Stimulated activated effector memory CD8-positive, alpha-beta T cell treated with anti-CD3 and anti-CD28 coated beads, Interleukin-12 subunit alpha, Interleukin-12 subunit beta, amount 100 ng/mL, for 72 hours (primary cell): ENCODE measurements at regions not wholly inside any gene's neighbourhood (a gene's known extent, or its start where the extent isn't known, plus 50 kb on each side); places are given as distances from the start of the nearest gene placed in this dataset.
A peak's percentile ranks its signal among the peaks of the same experiment; 100 is the strongest.
"Not testable (repeated sequence)": the region's sequence is repeated elsewhere in the genome, so short reads cannot be mapped to it uniquely, and the experiment has no call there.

Source experiments
- ATAC-seq: fragments of 150-1000 bp; cut with Tn5 transposase; 2 replicates; pipeline ENCODE4 v1.10.0; 2021
- DNase-seq, 2 donors: peaks; one replicate each; pipeline ENCODE4 v3.0.0; 2021 to 2022; ENCODE audit warnings: low spot score in 2 of 2
- H3K27ac Mint-ChIP-seq: one replicate; pipeline ENCODE4 v1.8.0; 2022; ENCODE audit warnings: mild to moderate bottlenecking, mixed read lengths
- H3K36me3 Mint-ChIP-seq: one replicate; pipeline ENCODE4 v1.8.0; 2022; ENCODE audit warnings: mild to moderate bottlenecking, mixed read lengths
- H3K4me1 Mint-ChIP-seq: one replicate; pipeline ENCODE4 v1.8.0; 2022; ENCODE audit warnings: mixed read lengths
- H3K4me3 Mint-ChIP-seq: one replicate; pipeline ENCODE4 v1.8.0; 2022; ENCODE audit warnings: mild to moderate bottlenecking, mixed read lengths
- H3K9me3 Mint-ChIP-seq: one replicate; pipeline ENCODE4 v1.8.0; 2022; ENCODE audit warnings: mixed read lengths

DNA sequence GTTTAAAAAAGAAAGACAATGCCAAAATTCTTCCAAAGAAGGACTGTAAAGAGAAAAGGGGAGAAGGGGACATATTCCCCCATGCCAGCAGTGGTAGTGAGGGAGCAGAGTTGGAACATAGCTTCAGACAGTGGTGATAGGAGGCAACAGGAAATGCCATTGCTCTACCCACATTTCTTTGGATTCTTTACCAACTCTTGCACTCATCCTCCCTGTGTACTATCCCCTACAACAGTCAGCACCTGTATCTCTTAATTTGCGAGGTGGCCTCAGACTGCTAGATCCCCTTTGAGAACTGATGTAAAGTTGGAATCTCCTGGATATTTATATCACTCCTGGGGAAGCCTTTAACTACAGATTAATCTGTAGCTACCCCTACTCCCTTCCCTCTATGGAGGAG, 320.6 kb upstream of the PTGER4 start:
- ATAC-seq (no peak), DNase-seq (no peak)
- H3K4me3 Mint-ChIP-seq: no peak overlapping the region
- H3K27ac Mint-ChIP-seq: no peak overlapping the region
- H3K36me3 Mint-ChIP-seq: no peaks in the 10 kb centered on the region
- H3K4me1 Mint-ChIP-seq: peaks cover 36% of the 10 kb centered on the region
- peaks cover 3% of the 10 kb centered on the region for H3K9me3 Mint-ChIP-seq

DNA sequence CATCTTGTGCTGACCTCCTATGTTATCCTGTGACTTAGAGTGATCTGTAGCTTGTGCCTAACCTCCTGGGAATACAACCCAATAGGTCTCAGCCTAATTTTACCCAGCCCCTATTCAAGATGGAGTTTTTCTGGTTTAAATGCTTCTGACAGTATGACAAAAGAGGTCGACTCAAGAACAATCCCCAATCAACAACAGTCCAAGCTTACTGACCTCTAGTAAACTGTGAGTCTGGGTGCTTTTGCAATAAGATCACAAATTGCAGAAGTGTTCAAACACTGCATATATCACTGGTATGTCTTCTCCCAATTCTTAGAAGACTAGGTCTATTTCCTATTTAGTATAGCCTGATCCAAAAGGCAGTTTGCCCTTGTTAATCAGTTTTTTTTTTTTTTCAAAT, 323.5 kb upstream of the PTGER4 start:
- DNase-seq: no peak
- H3K4me1 Mint-ChIP-seq: peaks cover 36% of the 10 kb centered on the region
- no peak overlapping the region for H3K4me3 Mint-ChIP-seq
- H3K27ac Mint-ChIP-seq: no peak overlapping the region
- ATAC-seq: no peak
- H3K9me3 Mint-ChIP-seq: no peaks in the 10 kb centered on the region
- H3K36me3 Mint-ChIP-seq: no peaks in the 10 kb centered on the region

DNA sequence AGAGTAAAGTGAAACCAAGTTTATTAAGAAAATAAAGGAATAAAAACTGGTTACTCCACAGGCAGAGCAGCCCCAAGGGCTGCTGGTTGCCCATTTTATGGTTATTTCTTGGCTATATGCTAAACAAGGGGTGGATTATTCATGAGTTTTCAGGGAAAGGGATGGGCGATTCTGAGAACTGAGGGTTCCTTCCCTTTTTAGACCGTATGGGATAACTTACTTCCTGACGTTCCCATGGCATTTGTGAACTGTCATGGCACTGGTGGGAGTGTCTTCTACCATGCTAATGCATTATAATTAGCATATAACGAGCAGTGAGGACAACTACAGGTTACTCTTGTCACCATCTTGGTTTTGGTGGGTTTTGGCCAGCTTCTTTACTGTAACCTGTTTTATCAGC, 323.9 kb upstream of the PTGER4 start:
- ATAC-seq: no peak
- H3K36me3 Mint-ChIP-seq: no peaks in the 10 kb centered on the region
- H3K4me1 Mint-ChIP-seq: peaks cover 36% of the 10 kb centered on the region
- DNase-seq: no peak
- H3K27ac Mint-ChIP-seq: no peak overlapping the region
- no peak overlapping the region for H3K4me3 Mint-ChIP-seq
- peaks cover 3% of the 10 kb centered on the region for H3K9me3 Mint-ChIP-seq

DNA sequence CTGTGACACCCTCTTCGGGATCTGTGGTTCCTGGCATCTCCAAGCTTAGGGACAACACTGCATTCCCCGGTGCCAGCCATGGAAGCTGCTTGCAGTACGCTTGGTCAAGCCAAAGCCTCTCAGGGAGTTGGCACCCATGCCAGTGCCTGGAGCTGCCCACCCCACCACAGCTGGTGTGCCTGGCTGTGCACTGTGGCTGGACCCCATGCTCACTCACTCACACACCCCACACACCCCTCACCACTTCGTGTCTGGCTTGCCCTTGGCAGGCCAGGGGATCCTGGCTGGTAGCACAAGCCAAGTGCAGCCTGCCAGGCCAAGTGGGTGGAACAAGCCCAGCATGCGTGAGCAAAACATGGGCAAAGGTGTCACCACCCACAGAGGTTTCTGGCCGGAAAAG, 324.5 kb upstream of the PTGER4 start:
- no peak for DNase-seq

DNA sequence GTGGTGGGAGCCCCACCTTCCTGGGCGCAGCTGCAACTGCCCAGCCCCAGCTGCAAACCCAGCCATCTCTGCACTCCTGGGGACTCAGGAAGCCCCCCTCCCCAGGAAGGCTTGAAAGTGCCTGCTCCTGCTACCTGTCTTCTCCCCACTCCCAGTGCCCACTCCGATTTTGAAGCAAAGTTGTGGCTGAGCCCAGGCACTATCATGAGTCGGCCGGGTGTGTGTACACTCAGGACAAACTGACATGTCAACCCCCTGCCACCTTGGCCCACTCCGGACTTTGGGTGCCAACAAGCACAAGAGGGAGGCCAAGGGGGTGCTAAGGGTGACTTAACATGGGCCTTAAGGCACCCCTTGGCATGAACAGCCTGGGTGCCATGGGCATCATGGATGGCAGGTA, 325.5 kb upstream of the PTGER4 start:
- H3K4me1 Mint-ChIP-seq: peaks cover 25% of the 10 kb centered on the region
- no peak overlapping the region for H3K4me3 Mint-ChIP-seq
- no peak for ATAC-seq
- no peaks in the 10 kb centered on the region for H3K36me3 Mint-ChIP-seq
- H3K9me3 Mint-ChIP-seq: peaks cover 15% of the 10 kb centered on the region
- no peak for DNase-seq
- no peak overlapping the region for H3K27ac Mint-ChIP-seq

More for the DNA sequence above, 324.5 kb upstream of the PTGER4 start:
- Mint-ChIP-seq H3K27ac (no peak overlapping the region), H3K4me3 (no peak overlapping the region), H3K9me3 (peaks cover 7% of the 10 kb centered on the region), H3K4me1 (peaks cover 35% of the 10 kb centered on the region), H3K36me3 (no peaks in the 10 kb centered on the region)
- no peak for ATAC-seq

DNA sequence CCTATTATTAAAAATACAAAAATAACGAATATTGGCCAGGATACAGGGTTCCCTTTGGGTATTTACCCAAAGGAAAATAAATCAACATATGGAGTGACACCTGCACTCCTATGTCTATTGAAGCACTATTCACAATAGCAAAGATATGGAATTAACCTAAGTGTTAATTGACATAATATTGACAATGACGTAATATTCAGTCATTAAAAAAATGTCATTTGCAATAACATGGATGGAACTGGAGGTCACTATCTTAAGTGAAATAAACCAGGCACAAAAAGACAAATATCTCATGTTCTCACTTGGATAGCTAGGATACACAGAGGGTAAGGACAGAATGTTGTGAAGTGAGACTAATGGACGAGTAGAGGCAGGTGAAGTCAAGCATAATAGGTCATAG, 326.3 kb upstream of the PTGER4 start:
- H3K4me1 Mint-ChIP-seq: peaks cover 18% of the 10 kb centered on the region
- H3K27ac Mint-ChIP-seq: no peak overlapping the region
- H3K36me3 Mint-ChIP-seq: no peaks in the 10 kb centered on the region
- DNase-seq (no peak), ATAC-seq (no peak)
- no peak overlapping the region for H3K4me3 Mint-ChIP-seq
- peaks cover 17% of the 10 kb centered on the region for H3K9me3 Mint-ChIP-seq

DNA sequence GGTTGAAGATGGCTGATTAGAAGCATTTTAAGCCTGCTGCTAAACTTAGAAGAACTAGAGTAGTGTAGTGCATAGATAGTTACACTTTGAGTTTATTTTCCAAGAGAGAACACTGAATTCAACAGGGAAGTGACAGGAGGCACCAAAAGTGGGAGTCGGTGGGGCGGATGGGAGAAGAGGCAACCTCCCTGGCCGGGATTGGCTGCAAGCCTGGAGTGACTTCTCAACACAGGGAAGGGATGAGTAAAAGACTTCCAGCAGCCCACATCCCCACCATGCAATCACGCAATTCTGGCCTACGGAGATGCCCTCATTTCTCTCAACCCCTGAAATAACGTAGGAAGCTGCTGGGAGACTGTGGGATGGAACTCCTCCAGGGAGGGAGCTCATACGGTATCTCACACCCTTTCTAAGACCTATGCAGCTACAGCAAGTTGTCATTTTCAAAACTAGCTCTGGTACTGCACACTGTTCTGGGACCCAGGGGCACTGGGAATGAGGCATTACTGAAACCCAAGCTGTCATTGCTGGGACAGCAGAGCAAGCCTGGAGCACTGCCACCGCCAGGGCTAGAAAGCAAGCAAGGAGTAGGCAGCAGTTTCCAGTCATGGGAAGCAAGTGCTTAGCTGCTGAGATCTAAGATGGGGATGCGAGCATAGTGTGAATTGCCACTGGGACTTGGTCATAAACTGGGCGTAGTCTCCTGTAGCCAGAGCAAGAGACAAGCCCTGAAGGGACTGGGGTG, 331.6 kb upstream of the PTGER4 start:
- ATAC-seq: no peak
- Mint-ChIP-seq H3K9me3 (peaks cover 21% of the 10 kb centered on the region), H3K36me3 (no peaks in the 10 kb centered on the region), H3K4me3 (no peak overlapping the region), H3K4me1 (peaks cover 11% of the 10 kb centered on the region), H3K27ac (no peak overlapping the region)
- no peak for DNase-seq

DNA sequence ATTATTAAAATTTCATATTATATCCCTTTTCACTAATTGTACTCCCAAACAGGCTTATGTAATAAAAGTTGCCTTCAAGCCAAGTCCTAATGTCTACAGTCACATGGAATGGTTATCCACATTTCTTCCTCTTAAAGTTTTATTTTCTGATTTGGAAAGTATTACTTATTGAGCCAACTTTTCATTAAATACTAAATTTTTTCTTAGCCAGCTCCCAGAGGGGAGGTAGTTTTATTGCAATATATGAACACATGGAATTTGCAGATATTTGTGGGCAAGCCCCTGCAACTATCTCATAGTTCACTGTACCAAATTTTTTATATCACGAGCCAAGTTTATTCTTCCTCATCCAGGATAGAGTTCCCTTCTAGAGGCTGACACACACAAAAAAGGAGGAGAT, 332.8 kb upstream of the PTGER4 start:
- Mint-ChIP-seq H3K9me3 (peaks cover 21% of the 10 kb centered on the region), H3K36me3 (no peaks in the 10 kb centered on the region), H3K4me3 (no peak overlapping the region), H3K4me1 (peaks cover 11% of the 10 kb centered on the region), H3K27ac (no peak overlapping the region)
- ATAC-seq (no peak), DNase-seq (no peak)

DNA sequence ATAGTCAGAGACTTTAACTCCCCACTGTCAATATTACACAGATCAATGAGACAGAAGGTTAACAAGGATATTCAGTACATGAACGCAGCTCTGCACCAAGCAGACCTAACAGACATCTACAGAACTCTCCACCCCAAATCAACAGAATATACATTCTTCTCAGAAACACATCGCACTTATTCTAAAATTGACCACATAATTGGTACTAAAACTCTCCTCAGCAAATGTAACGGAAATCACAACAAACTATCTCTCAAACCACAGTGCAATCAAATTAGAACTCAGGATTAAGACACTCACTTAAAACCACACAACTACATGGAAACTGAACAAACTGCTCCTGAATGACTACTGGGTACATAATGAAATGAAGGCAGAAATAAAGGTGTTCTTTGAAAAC, 341.3 kb upstream of the PTGER4 start:
- Mint-ChIP-seq H3K36me3 (peaks cover 18% of the 10 kb centered on the region), H3K27ac (peak overlapping the region; percentile 41), H3K4me1 (peaks cover 45% of the 10 kb centered on the region), H3K4me3 (peak overlapping the region; percentile 28)
- peak; percentile 53 for ATAC-seq
- not testable (repeated sequence) for DNase-seq, H3K9me3 Mint-ChIP-seq

DNA sequence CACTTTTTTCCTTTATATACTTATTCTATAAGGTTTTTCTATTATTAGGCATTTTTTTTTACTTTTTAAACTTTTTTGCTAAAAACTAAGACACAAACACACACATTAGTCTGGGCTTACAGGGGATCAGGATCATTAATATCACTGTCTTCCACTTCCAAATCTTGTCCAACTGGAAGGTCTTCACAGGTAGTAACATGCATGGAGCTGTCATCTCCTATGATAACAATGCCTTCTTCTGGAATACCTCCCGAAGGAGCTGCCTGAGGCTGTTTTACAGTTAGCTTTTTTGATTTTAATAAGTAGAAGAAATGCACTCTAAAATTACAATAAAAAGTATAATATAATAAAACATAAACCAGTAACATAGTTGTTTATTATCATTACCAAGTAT, 345.5 kb upstream of the PTGER4 start:
- peaks cover 5% of the 10 kb centered on the region for H3K9me3 Mint-ChIP-seq
- H3K36me3 Mint-ChIP-seq: peaks cover 18% of the 10 kb centered on the region
- no peak for ATAC-seq
- no peak overlapping the region for H3K27ac Mint-ChIP-seq
- no peak for DNase-seq
- H3K4me3 Mint-ChIP-seq: no peak overlapping the region
- peaks cover 52% of the 10 kb centered on the region for H3K4me1 Mint-ChIP-seq

DNA sequence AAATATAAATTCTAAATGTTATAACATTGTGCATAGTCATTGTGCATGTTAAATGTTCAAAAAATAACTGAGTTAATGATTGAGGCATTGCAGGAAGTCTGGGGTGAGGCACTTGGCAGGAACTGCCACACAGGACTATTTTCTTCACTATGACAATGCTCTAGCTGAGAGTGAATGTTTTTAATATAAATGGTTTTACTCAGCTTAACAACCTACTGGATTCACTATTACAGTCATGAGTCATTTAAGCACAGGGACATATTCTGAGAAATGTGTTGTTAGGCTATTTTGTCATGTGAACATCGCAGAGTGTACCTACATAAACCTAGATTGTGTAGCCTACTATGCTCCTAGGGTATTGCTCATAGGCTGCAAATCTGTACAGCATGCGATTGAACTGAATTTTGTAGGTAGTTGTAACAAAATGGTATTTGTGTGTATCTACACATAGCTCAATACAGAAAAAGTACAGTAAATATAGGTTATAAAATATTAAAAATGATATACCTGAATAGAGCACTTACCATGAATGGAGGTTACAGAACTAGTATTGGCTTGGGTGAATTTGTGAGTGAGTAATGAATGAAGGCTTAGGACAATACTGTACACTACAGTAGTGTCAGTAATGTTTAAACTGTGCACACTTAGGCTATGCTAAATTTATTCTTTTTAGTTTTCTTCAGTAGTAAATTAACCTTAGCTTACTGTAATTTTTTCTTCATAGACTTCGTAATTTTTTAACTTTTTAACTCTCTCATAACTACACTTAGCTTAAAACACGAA, 346.1 kb upstream of the PTGER4 start:
- Mint-ChIP-seq H3K27ac (peak overlapping the region; percentile 43), H3K4me3 (no peak overlapping the region), H3K9me3 (peaks cover 5% of the 10 kb centered on the region), H3K4me1 (peaks cover 47% of the 10 kb centered on the region), H3K36me3 (peaks cover 14% of the 10 kb centered on the region)
- DNase-seq (no peak), ATAC-seq (peak; percentile 98)

DNA sequence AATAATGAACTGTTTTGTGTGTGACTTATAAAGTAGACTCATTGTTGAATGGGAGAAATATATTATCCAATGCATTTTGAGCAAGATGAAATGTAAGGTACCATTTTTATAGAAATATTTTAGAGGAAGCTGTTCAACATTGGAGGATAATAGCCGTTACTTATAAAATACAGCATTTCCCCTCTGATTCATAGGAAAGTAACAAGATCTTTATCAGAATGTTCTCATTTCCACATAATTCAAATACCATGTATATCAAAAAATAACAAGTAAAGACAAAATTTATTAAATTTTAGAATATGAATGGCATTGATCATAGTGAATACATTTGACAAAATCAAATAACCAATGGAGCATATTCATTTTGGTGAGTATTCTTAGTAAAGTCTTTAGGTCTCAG, 346.7 kb upstream of the PTGER4 start:
- peaks cover 5% of the 10 kb centered on the region for H3K9me3 Mint-ChIP-seq
- H3K27ac Mint-ChIP-seq: peak overlapping the region; percentile 43
- peaks cover 40% of the 10 kb centered on the region for H3K4me1 Mint-ChIP-seq
- no peak for DNase-seq
- ATAC-seq: no peak
- no peak overlapping the region for H3K4me3 Mint-ChIP-seq
- H3K36me3 Mint-ChIP-seq: peaks cover 8% of the 10 kb centered on the region

DNA sequence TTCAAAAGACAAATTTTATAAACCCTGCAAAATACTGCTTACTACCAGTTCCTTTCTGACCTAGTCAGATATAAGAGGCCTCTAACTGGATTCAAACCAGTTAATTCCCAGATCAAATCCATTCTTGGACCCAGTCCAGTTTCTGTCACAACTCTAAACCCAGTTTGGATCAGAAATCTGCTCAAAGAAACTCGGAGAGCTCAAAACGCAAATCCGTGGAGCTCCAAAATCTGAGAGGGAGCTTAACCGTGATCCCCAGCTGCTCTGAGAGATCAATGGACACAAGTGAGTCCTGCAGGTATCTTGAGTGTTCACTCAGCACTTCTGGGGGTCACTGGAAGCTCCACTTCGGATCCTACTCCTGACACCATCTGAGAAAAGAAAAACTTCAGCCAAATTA, 348.1 kb upstream of the PTGER4 start:
- Mint-ChIP-seq H3K27ac (no peak overlapping the region), H3K36me3 (no peaks in the 10 kb centered on the region), H3K4me3 (no peak overlapping the region), H3K4me1 (peaks cover 26% of the 10 kb centered on the region), H3K9me3 (no peaks in the 10 kb centered on the region)
- no peak for DNase-seq
- ATAC-seq: no peak

DNA sequence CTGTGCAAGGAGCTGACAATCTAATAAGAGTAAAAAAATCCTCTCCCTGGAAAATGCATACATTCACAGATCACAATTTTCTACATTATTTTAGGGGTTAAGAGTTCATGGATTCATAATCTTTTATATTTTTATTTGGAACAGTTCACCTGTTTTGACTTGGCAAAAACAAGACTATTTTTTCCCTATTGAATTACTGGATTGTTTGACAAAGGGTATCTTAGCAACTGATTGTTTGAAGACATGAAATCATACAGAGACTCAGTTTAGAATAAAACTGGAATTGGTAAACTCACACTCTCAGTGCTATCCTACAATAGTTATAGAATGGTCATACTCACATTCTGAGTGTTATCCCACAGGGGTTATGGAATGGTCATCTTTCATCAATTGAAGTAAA, 358.2 kb upstream of the PTGER4 start:
- DNase-seq (no peak), ATAC-seq (no peak)
- Mint-ChIP-seq H3K36me3 (no peaks in the 10 kb centered on the region), H3K4me3 (no peak overlapping the region), H3K9me3 (no peaks in the 10 kb centered on the region), H3K4me1 (peaks cover 22% of the 10 kb centered on the region), H3K27ac (no peak overlapping the region)

DNA sequence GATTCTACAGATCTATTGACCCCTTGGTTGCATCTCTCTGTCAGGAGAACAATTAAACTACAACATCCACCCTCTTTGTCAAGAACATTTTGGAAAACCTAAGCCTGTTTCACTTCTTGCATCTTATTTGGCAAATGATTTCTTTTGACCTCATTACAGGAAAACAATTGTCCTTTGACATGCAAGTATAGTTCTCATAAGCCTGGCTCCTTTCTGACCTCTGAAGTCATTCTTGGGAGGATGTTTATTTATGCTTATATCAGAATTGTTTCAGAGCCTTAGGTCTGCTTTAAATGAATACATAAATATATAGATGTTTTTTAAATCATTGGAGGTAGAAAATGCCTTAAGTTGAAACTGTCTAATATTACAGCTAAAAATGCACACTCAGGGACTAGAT, 361.3 kb upstream of the PTGER4 start:
- no peaks in the 10 kb centered on the region for H3K9me3 Mint-ChIP-seq
- no peak overlapping the region for H3K27ac Mint-ChIP-seq
- no peak for ATAC-seq
- no peaks in the 10 kb centered on the region for H3K36me3 Mint-ChIP-seq
- no peak for DNase-seq
- no peak overlapping the region for H3K4me3 Mint-ChIP-seq
- H3K4me1 Mint-ChIP-seq: peaks cover 7% of the 10 kb centered on the region

DNA sequence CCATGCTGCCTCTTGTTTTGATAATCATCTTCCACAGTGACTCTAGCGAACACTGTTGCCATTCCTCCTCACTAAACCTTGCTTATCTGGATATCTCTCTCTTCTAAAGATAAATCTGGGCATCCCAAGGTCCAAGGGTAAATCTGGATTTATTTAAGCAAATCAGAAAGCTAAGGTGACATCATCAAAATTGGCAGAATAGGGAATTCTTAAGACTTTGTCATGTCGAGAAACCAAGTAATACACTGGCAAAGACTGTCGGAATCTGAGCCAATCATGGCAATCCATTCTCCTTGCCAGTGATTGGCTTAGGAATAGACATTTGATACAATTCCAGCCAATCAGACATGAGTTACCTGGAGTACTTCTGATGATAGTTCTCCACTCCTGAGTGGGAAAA, 362.7 kb upstream of the PTGER4 start:
- H3K36me3 Mint-ChIP-seq: no peaks in the 10 kb centered on the region
- DNase-seq (no peak), ATAC-seq (no peak)
- no peaks in the 10 kb centered on the region for H3K4me1 Mint-ChIP-seq
- no peaks in the 10 kb centered on the region for H3K9me3 Mint-ChIP-seq
- H3K27ac Mint-ChIP-seq: no peak overlapping the region
- H3K4me3 Mint-ChIP-seq: no peak overlapping the region
